ENCODE measurements at regions not wholly inside any gene's neighbourhood (a gene's known extent, or its start where the extent isn't known, plus 50 kb on each side); places are given as distances from the start of the nearest gene placed in this dataset.
"Not testable (repeated sequence)": the region's sequence is repeated elsewhere in the genome, so short reads cannot be mapped to it uniquely, and the experiment has no call there.

DNA sequence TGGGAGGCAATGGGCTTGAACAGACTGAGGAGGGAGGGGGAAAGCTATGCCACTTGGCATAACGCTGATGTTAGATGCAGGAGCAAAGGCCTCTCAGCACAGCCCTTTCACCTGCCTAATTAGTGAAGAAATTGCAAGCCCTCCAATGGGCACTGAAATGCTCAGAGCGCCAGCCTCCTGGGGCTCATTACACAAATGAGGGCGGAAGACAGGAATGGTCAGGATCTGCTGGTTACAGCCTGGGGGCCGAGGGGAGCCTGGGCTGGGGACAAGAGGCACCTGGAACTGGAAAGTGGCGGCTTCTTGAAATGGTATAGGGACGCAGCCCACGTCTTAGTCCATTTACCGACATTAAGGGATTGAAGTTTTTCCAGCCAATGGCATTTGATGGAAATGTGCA is 50.2 kb upstream of the PLET1 start:
- DNase-seq: no peak

DNA sequence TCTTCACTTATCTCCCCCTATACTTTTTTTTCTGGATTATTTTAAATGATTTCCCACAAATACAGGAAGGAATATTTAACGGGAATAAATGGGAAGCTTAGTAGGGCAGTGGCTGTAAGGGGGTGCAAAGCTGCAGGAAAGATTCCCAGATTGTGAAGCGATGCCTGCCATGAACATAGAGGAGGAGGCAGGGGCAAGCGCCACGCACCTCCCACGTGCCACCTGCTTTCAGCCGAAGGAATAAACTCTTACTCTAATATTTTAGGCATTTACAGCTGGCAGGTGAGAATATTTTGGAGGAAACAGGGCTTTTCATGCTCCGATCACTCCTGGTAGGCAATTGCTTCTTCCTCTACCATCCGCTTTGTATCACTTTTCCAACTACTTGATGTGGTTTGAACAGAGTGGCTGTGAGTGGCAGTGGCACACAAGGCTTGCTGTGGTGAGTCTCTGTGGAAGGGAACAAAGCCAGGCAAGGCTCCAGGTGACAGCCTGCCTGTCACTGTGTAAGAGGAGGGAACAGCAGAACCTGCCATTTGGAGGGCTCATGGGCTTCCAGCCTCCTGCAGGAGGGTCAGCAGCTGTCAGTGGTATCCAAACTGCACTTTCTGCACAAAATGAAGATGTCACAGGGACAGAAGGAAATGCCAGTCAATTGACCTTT is 54.5 kb upstream of the PLET1 start:
- no peak for DNase-seq

DNA sequence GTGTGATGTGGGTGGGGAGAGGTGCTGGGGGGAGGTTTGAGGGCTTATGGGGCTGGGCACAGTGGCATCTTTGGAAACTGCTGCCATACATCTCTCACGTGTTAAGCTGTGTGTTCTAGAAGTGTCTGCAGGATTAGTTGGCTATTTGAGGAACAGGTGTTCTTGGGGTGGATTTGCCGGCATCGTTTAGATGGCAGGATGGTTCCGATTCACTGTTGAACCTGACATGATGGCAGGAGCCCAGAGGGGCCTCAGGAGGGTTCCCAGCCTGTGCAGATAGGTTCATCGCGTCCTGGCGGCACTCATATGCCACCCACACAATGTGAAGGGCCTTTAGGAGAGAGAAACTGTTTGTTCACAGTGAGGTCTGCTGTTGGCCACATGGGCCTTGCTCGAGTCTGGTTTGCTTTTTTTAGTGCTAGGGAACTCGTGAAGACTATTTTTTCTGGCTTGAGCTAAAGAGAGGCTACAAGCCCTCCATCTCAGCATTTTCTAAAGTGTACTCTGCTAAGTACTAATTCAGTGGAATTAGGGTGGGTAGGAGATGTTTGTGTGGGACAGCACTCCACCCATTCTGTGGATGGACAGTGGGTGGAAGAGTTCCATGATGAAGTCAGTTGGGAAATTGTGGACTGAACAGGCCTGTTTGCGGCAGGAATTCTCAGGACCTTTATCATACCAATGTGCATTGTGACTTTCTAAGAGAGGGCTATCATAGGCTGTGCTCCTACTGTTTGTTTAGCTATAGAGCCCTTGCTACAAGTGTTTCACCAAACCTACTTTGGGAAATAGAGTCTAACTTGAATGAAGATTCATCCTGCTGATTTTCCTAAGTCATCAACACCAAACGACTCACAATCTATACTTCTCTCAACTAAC is 55.4 kb upstream of the PLET1 start:
- DNase-seq: no peak

DNA sequence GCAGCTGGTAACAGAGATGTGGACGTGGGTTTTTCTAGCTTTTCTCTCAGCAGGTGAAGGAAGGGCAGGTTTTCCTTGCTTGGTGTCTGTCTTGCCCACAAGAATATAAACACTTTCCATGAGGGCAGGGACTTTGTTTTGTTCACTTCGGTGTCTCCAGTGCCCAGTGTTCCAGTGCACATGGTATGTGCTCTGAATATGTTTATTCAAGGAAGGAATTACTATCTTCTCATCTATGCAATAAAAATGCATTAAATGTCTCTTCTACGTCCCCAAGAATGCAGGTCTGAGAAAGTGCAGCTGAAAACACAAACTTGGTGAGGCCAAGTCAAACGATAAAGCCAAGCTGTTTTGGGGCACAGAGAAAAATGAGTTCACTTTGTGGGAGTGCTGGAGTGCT is 56.3 kb upstream of the PLET1 start:
- DNase-seq: no peak

DNA sequence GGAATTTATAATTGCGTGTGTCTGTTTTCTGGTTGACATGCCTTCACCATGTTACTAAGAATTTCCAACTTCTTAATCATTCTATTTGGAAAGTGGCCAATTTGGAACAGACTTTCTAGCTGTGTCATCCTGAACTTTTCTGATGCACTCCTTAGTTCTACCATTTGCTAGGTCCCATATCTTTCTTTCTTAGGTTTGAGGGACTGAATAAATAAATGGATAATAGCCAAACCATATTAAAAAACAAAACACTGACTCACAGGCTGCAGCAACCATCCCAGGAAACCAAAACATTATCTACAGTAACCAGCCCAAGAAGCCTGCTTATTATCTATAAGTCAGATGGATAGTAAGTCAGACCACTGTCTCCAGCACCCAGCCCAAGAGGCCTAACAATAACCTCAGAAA is 57.5 kb upstream of the PLET1 start:
- no peak for DNase-seq

DNA sequence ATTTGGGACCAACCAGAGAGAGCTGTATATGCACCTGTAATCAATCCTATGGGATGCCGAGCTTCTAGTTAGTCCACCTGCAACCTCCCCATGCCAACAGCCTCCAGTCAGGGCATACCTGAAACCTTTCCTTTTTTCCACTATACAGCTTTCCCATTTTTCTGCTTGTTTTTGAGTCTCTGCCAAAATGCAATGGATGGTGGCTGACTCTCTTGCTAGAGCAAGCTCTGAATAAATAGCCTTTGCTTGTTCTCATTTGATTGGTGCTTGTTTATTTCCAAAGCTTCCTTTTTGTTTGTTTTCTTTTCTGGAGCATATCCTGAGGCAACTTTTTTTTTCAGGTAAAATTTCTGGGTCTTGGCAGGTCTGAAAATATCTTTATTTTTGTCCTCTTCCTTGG is 58.0 kb upstream of the PLET1 start:
- no peak for DNase-seq

DNA sequence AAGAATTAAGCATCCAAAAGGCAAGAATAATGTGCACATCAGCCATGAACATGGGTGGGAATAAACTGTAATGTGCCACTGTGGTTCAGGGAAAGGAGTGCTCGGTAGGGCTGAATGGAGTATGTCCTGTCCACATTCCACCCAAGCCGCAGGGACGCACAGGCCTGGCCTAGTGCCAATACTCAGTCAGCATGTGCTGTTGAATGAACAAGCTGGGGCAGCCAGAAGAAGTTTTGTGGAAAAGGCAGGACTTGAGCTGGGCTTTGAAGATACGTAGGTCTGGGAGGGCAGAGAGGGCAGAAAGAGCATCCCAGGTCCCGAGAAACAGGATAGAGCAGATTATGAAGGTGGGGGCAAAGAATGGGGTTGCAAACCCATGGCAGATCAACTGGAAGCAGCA is 60.0 kb upstream of the PLET1 start:
- no peak for DNase-seq

DNA sequence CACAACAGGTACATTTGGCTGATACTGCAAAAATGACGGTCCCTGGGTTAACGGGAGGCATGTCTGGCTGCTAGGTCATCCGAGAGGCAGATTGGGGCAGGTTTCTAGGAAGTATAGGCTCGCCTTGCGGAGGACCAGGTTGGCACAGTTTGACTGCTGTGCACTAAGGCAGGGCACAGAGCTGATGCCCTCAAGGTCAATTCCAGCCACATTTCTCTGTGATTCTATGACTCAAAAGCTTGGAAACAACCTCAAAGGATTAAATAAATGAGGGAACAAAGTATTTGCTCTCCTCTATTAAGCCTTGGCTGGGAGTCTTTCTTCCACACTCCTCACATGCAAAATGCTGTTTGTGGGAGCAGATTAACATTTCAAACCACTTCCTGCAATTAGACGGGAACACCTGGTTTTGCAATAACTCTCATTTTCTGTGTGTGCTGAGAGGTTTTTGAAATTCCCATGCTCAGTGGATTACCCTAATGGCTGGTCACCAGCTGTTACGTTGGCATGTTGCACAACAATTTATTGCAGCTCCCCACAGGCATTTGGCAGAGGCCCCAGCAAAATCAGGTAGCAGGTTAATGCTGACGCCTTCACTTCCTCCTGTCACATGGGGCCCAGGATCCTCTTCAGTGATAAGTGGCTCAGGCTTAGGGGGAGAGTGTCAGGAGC is 61.0 kb upstream of the PLET1 start:
- no peak for DNase-seq

DNA sequence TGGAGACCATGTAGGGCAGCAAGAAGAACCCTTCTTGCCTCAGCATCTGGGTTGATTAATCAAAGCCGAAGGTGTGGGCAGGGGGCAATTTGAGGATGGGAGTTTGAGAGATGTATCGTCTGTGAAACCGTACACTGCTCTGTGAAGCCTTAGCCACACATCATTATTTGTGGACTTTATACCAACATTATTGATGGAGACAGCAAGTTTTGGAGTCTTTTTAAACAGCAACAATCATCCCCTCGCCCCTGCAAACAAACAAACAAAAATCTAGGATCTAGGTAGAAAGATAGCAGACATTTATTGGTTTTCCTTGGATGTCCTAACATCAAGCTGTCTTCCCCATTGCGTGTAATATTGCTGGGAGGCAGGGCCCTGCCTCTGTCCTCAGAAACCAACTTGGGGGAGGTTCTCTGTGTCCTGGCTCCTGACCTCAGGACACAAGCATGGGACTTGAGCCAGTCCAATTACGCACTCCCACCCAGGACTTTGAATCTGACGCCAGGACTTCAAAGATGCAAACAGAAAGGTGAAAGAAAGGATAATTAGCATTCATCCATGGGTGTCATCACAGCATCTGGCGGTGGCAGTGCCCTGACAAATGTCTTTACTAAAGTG is 61.6 kb upstream of the PLET1 start:
- DNase-seq: no peak

DNA sequence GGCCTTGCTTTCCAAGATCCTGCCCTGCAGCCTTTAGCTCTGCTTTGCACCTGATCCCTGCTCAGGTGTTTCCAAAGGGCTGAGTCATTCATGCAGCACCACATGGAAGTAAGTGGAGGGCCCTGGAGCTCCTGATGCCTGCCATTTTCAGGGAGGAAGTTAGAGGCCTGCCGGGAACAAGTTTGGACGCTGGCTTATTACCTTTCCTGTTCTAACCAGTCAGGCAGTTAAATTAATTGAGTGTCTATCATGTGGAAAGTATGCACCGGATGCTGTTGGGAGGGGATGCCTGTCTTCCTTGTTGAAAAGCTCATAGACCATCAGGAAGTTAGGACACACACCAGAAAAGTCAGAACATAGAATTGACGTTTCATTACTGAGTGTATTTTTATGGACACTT is 73.7 kb upstream of the PLET1 start:
- DNase-seq: no peak

DNA sequence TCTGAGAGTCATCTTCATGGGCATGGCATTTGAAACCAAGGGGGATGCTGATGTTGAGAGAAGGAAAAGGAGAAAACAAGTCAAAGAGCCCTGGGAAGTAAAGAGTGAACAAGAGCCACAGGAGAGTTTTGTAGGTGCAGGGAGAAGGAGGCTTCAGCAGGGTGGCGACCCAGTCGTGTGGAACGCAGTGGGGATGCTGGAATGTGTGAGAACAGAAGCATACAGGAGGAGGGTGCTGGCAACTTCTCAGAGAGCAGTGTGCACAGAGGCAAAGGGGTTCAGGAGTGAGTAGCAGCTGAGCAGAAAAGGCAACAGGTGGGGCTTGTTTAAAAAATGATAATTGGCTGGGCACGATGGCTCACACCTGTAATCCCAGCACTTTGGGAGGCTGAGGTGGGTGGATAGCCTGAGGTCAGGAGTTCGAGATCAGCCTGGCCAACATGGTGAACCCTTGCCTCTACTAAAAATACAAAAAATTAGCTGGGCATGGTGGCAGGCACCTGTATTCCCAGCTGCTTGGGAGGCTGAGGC is 75.8 kb upstream of the PLET1 start:
- DNase-seq: no peak

DNA sequence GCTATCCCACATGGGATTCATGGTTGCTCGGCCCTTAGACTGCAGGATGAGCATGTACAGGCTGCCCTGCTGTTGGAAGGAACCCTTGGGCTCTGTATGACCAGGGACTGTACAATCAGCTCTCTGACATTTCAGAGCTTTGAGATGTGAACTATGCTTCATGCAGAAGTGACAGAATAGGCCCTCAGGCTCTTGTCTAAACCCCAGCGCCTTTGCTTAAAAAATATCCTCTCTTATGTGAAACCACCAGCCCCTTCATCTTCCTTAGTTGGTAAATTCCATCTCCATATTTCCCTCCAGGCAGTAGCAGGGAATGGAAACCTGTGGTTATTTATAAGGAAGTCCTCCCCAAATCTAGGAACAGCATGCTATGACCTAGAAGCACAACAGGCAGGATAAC is 78.9 kb upstream of the PLET1 start:
- DNase-seq: no peak

DNA sequence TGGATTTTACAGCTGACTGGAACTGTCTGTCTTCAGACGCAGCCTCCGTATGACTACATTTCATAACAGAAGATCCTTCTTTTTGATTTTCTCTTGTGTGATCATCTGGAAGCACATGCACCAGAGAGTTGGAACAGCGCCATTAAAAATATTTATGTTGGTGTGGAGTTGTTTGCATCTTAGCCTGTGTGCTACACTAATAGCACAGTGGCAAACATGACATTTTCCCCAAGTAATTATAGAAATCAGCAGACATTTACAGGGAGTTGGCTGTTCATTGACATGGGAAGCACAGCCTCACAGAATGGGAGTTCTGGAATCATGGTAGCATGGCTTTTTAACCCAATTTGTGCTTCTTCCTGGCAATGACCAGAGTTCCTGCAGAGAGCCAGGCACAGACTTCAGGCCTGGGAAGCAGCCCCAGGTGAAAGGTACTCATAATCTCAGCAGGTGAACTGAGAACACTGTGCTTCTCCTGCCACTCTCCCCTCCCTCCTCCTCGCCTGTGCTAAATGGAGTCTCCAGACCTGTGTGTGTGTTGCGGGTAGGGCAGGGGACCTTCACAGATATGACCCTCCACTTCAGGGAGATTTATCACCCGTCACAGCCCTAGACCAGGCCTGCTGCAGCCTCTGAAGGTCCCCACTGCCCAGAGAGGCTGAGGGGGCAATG is 82.8 kb upstream of the PLET1 start:
- no peak for DNase-seq

DNA sequence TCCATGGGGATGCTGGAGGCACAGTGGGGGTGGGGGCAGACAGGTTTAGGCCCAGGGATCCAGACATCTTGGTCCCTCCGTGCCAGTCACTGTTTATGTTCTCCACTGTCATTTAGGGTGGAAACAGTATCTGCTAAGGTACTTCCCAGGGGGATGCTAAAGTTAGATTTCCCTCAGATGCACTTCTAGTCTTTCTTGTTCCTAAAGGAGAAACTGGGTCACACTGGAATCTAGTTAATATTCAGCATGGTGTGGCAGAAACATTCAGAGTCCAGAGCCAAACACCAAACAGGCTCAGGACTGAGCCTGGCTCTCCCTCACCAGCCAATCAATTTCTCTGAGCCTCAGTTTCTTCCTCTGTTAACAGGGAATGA is 83.4 kb upstream of the PLET1 start:
- no peak for DNase-seq

DNA sequence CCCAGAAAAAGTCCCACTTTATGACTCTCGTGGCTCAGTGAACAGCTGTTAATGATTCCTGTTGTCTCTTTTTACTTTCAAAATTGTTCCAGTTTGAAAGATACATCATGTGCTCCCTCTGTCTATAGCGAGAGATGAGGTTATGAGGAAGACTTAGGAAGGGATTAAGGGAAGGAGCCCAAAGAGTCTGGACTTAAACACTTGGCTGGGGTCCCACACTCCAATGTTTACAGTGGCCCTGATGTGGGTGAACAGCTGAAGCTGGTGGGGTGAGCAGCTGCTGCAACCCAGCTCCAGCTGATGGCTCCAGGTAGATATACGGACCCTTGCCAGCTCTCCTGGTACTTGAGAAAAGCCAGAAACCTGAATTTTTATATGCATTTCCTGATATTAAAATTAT is 84.5 kb upstream of the PLET1 start:
- DNase-seq: no peak

DNA sequence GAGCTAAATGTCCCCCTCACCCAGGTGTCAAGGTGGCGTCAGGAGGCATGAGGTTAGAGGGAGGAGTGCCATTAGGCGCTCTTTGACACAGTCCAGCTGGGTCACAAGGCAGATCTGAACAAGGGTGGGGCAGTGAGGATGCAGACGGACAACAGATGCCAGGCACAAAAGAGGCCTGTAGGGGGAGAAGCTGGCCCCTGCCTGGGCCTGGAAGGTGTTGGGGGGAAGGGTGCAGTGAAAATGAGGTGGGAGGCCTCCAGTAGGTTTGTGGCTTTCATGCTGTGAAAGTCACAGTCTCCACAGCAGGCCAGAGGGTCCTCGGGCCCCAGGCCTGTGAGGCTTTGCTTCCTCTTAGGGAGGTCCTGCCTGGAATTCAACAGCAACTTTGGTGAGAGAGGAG is 85.0 kb upstream of the PLET1 start:
- DNase-seq: no peak

DNA sequence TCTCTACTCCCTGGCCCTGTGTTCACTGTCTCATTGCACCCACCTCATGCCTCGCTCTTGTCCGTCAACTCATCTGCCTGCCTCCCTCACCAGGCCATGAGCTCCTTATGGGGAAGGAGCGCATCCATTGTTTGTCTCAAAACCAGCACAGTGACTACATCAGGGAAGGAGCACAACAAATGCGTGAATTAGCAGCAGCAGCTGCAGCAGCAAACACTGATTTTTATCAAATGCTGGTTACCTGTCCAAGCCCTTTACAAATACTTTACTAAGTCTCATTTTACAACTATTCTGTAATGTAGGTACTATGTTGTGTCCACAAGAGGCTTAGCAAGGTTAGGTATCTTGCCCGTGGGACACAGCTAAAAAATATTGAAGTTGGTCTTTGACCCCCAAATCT is 85.9 kb upstream of the PLET1 start:
- DNase-seq: no peak

DNA sequence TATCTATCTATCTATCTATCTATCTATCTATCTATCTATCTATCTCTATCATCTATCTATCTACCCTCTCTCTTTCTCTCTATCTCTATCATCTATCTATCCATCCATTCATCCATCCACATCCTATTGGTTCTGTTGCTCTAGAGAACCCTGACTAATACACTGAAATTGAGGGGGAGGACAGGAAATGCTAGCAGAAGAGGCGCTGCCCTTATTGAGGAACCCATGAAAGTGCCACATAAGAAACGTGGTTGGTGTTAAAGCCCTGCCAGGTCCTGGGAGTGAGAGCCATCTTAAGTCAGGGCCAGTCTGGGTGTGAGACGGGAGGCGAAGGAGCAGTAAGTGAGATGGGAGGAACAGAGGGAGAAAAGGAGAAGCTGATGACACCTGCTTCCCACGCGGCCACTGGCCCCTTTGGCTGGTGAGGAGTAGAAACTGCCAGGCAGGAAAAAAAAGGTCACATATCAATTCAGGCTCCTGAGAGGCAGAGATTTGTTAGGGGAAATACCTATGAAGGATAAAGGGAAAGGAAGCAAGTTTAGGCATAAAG is 87.9 kb upstream of the PLET1 start:
- DNase-seq: no peak

DNA sequence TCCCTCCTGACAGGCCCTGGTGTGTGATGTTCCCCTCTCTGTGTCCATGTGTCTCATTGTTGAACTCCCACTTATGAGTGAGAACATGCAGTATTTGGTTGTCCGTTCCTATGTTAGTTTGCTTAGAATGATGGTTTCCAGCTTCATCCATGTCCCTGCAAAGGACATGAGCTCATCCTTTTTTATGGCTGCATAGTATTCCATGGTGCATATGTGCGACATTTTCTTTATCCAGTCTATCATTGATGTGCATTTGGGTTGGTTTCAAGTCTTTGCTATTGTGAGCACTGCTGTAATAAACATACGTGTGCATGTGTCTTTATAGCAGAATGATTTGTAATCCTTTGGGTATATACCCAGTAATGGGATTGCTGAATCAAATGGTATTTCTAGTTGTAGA is 90.8 kb upstream of the PLET1 start:
- DNase-seq: not testable (repeated sequence)

DNA sequence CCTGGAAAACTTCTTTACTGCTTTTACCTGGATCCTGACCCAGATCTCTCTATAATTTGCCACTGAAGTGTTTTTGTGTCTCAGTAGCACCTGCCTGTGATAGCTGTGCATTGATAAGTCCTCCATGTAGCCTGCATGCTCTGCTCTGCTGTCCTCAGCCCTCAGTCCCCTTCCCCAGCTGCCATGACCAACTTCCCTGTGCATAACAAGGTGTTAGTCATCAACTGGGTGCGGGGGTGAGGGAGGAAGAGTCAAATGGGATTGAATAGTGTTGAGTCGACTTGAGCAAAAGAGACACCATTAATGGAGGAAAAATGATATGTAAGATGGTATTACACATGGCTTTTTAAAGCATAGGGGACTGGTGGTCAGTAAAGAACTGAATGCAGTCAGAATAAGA is 92.2 kb upstream of the PLET1 start:
- no peak for DNase-seq

DNA sequence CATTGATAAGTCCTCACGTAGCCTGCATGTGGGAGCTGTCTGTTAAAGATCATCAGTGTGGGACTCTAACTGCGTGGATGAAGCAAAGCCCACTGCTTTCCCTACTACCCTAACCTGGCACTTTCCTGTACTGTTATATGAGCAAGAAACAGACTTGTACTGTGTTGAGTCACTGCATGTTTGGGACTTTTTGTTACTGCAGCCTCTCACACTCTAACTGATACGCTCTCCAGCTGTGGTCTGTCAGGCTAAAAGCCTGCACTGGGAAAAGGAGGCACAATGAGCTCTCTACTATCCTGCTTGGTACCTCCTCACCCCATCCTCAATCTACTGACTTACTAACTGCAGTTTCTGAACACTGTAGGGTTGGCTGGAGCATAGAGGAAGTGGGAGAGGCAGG is 93.7 kb upstream of the PLET1 start:
- DNase-seq: no peak

DNA sequence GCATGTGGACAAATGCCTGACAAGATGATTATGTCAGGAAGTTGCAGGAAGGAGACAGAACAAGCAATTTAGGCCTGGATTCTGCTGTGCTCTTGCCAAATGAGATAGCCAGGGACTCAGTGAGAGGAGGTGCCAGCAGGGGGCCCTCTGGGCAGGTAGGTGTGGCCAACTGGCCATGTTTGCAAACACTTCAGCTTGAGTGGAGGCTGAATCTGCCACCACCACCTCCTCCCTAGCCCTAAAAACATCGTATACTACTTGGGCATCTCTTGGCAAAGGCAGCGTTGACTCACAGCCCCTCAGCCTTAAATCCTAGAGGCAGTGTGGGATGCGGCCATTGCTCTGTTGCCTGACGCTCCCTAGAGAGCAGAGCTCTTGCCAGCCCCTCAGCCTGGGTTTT is 95.1 kb upstream of the PLET1 start:
- peak; percentile 7 for DNase-seq

DNA sequence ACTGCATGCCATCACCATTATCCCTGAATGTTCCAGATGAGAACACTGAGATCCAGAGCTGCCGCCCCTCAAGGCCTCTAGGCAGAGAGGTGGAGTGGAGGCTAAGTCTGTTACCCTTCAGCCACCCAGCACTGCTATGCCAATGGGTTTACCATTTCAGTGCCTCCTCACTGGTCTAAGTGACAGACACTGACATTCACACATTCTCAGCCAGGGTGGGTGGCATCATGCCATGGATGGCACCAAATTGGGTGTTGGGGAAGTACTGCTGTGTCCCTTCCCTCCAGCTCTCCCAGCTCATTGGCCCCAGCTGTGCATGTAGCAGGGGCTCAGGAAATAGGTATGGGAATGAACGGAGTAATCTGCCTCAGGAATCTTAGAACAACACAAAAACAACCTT is 96.8 kb upstream of the PLET1 start:
- no peak for DNase-seq
